ENCODE measurements at regions not wholly inside any gene's neighbourhood (a gene's known extent, or its start where the extent isn't known, plus 50 kb on each side); places are given as distances from the start of the nearest gene placed in this dataset.

GRCh38 chr7:86320341-86320740 lies 323.4 kb upstream of the GRM3 start:
- no peak overlapping the region for H3K4me3 ChIP-seq (ENCODE audit: low read depth, low read length)
- TF ChIP-seq CTCF (IDR thresholded peaks at IDR 0.05; ENCODE audit: low read depth, low read length) = no peak
- no peaks in the 10 kb centered on the region for H3K9me3 ChIP-seq (ENCODE audit: severe bottlenecking)
- no peak for DNase-seq
- H3K36me3 ChIP-seq = no peaks in the 10 kb centered on the region
- H3K27ac ChIP-seq = no peak overlapping the region
- H3K27me3 ChIP-seq (ENCODE audit: insufficient read depth, low read depth, severe bottlenecking) = no peaks in the 10 kb centered on the region

GRCh38 chr7:86313842-86314241 lies 329.9 kb upstream of the GRM3 start:
- no peak overlapping the region for H3K27ac ChIP-seq
- no peaks in the 10 kb centered on the region for H3K9me3 ChIP-seq (ENCODE audit: severe bottlenecking)
- no peak overlapping the region for H3K4me3 ChIP-seq (ENCODE audit: low read depth, low read length)
- H3K27me3 ChIP-seq (ENCODE audit: insufficient read depth, low read depth, severe bottlenecking) = no peaks in the 10 kb centered on the region
- no peak for TF ChIP-seq CTCF (IDR thresholded peaks at IDR 0.05; ENCODE audit: low read depth, low read length)
- no peaks in the 10 kb centered on the region for H3K36me3 ChIP-seq
- no peak for DNase-seq

- TF ChIP-seq CTCF (IDR thresholded peaks at IDR 0.05; ENCODE audit: low read depth, low read length) = no peak
- H3K4me3 ChIP-seq (ENCODE audit: low read depth, low read length) = no peak overlapping the region
- no peaks in the 10 kb centered on the region for H3K36me3 ChIP-seq
- no peaks in the 10 kb centered on the region for H3K27me3 ChIP-seq (ENCODE audit: insufficient read depth, low read depth, severe bottlenecking)
- H3K27ac ChIP-seq = no peak overlapping the region
- no peaks in the 10 kb centered on the region for H3K9me3 ChIP-seq (ENCODE audit: severe bottlenecking)
- no peak for DNase-seq
Measured at GRCh38 chr7:86301301-86301700, 342.4 kb upstream of the GRM3 start.

- no peak overlapping the region for H3K4me3 ChIP-seq (ENCODE audit: low read depth, low read length)
- no peaks in the 10 kb centered on the region for H3K9me3 ChIP-seq (ENCODE audit: severe bottlenecking)
- no peaks in the 10 kb centered on the region for H3K27me3 ChIP-seq (ENCODE audit: insufficient read depth, low read depth, severe bottlenecking)
- DNase-seq = no peak
- no peak for TF ChIP-seq CTCF (IDR thresholded peaks at IDR 0.05; ENCODE audit: low read depth, low read length)
- H3K36me3 ChIP-seq = no peaks in the 10 kb centered on the region
- H3K27ac ChIP-seq = no peak overlapping the region
Measured at GRCh38 chr7:86295526-86295925, 348.2 kb upstream of the GRM3 start.

GRCh38 chr7:86282014-86282682 lies 361.6 kb upstream of the GRM3 start:
- Histone ChIP-seq H3K36me3 (no peaks in the 10 kb centered on the region), H3K4me3 (ENCODE audit: low read depth, low read length) (no peak overlapping the region), H3K9me3 (ENCODE audit: severe bottlenecking) (no peaks in the 10 kb centered on the region), H3K27me3 (ENCODE audit: insufficient read depth, low read depth, severe bottlenecking) (no peaks in the 10 kb centered on the region), H3K27ac (no peak overlapping the region)
- TF ChIP-seq CTCF (IDR thresholded peaks at IDR 0.05; ENCODE audit: low read depth, low read length) = no peak
- DNase-seq = no peak

GRCh38 chr7:86280150-86280549 lies 363.6 kb upstream of the GRM3 start:
- H3K27me3 ChIP-seq (ENCODE audit: insufficient read depth, low read depth, severe bottlenecking) = no peaks in the 10 kb centered on the region

More at GRCh38 chr7:86280150-86280549, 363.6 kb upstream of the GRM3 start:
- H3K36me3 ChIP-seq = no peaks in the 10 kb centered on the region
- H3K27ac ChIP-seq = no peak overlapping the region
- TF ChIP-seq CTCF (IDR thresholded peaks at IDR 0.05; ENCODE audit: low read depth, low read length) = no peak
- H3K4me3 ChIP-seq (ENCODE audit: low read depth, low read length) = no peak overlapping the region
- H3K9me3 ChIP-seq (ENCODE audit: severe bottlenecking) = no peaks in the 10 kb centered on the region
- no peak for DNase-seq
